K562 (cell line): ENCODE measurements at regions not wholly inside any gene's neighbourhood (a gene's known extent, or its start where the extent isn't known, plus 50 kb on each side); places are given as distances from the start of the nearest gene placed in this dataset.

ENCODE experiments used
- ATAC-seq: fragments of 200-7000 bp; cut with Tn5 transposase; 3 replicates; pipeline ENCODE4 v1.9.1; 2020; ENCODE audit warnings: moderate library complexity
- BruUV-seq: library from RNA; stranded (reverse); fragments of 400-500 nt; replicated peaks from 2 replicates; lab custom pipeline; 2021; lab: Mats Ljungman, UMichigan
- CTCF ChIA-PET: fragments of 300-600 bp; formaldehyde crosslinking; extraction: SDS; loops from one replicate; lab custom pipeline; 2021; ENCODE audit warnings: low intra/inter-chr PET ratio; lab: Yijun Ruan, JAX
- POLR2A ChIA-PET: fragments of 300-600, 350-650 bp; sonication (Branson Sonifier 250); formaldehyde crosslinking; extraction: SDS; loops from one replicate; lab custom pipeline; 2021; ENCODE audit warnings: antibody characterized with exemption, inconsistent platforms; lab: Yijun Ruan, JAX
- DNase-seq, 4 experiments: peaks; one replicate each; pipeline versions ENCODE4 v3.0.0 to v3.0.0-alpha.2; 2011 to 2018; ENCODE audit warnings: low spot score in 3 of 4, mixed read lengths in 3 of 4; ENCODE audit errors: extremely low read depth in 1 of 4
- FAIRE-seq: peaks from 2 replicates; lab custom pipeline; 2011; peaks lifted over from hg19 to GRCh38; lab: Jason Lieb, UNC
- H2AFZ ChIP-seq: 2 replicates; pipeline ENCODE4 v1.6.0; 2011; ENCODE audit warnings: low read depth, low read length, control low read depth, inconsistent platforms
- H3K27ac ChIP-seq: fragments of 200-600 bp; 3 replicates; pipeline ENCODE4 v1.8.0; 2011; ENCODE audit warnings: low read depth, mild to moderate bottlenecking, control low read depth, inconsistent platforms, low read length, moderate library complexity, mixed read lengths; ENCODE audit errors: extremely low read depth
- H3K27me3 ChIP-seq, 2 experiments: fragments of 300-600 bp in 1 of 2; 2 replicates in 1 of 2; 3 replicates in 1 of 2; pipeline versions ENCODE4 v1.6.0 to v1.8.0; 2011; ENCODE audit warnings: inconsistent platforms in 2 of 2, low read length in 2 of 2, mild to moderate bottlenecking in 1 of 2, mixed read lengths in 1 of 2, moderate library complexity in 1 of 2; ENCODE audit not compliant: control insufficient read depth in 2 of 2, insufficient read depth in 2 of 2
- H3K36me3 ChIP-seq: fragments of 300-600 bp; 3 replicates; pipeline ENCODE4 v1.8.0; 2011; ENCODE audit warnings: mild to moderate bottlenecking, low read length, inconsistent platforms; ENCODE audit not compliant: control insufficient read depth, insufficient read depth
- H3K4me1 ChIP-seq, 2 experiments: fragments of 200-600 bp in 1 of 2; replicated peaks in 1 of 2; 2 replicates in 1 of 2; 3 replicates in 1 of 2; pipeline versions ENCODE4 v1.5.1 to v1.8.0; 2011; ENCODE audit warnings: inconsistent platforms in 2 of 2, low read length in 2 of 2, mild to moderate bottlenecking in 1 of 2, mixed read lengths in 1 of 2, moderate library complexity in 1 of 2; ENCODE audit not compliant: control insufficient read depth in 2 of 2, insufficient read depth in 2 of 2
- H3K4me2 ChIP-seq: 2 replicates; pipeline ENCODE4 v1.6.1; 2011; ENCODE audit warnings: low read length, control low read depth, inconsistent platforms, mixed read lengths; ENCODE audit not compliant: insufficient read depth
- H3K4me3 ChIP-seq: fragments of 200-600 bp; sonication (generic), shearing (Covaris generic); 2 replicates; pipeline ENCODE4 v1.5.1; 2016; ENCODE audit warnings: control low read depth, inconsistent platforms
- H3K79me2 ChIP-seq: fragments of 200-600 bp; 3 replicates; pipeline ENCODE4 v1.8.0; 2011; ENCODE audit warnings: low read length, inconsistent platforms; ENCODE audit not compliant: control insufficient read depth, insufficient read depth
- H3K9ac ChIP-seq, 2 experiments: 2 replicates each; pipeline versions ENCODE4 v1.6.0 to v1.6.1; 2011; ENCODE audit warnings: low read depth in 2 of 2, low read length in 2 of 2, control low read depth in 1 of 2, inconsistent platforms in 1 of 2, mild to moderate bottlenecking in 1 of 2, mixed read lengths in 1 of 2; ENCODE audit not compliant: insufficient read depth in 1 of 2
- H3K9me1 ChIP-seq: one replicate; pipeline ENCODE4 v1.6.0; 2011; ENCODE audit warnings: inconsistent platforms, mild to moderate bottlenecking, low read length, moderate library complexity; ENCODE audit not compliant: control insufficient read depth, insufficient read depth
- H3K9me3 ChIP-seq: replicated peaks from 2 replicates; pipeline ENCODE4 v1.5.1; 2011; ENCODE audit warnings: low read depth, low read length, inconsistent platforms; ENCODE audit not compliant: control insufficient read depth, insufficient read depth
- H4K20me1 ChIP-seq: replicated peaks from 2 replicates; pipeline ENCODE4 v1.6.1; 2011; ENCODE audit warnings: low read length, inconsistent platforms, mixed read lengths; ENCODE audit not compliant: control insufficient read depth, insufficient read depth
- ATF7 ChIP-seq: fragments of 450-650 bp; IDR thresholded peaks from 2 replicates; pipeline ENCODE4 v1.7.1; 2014; ENCODE audit warnings: mild to moderate bottlenecking, moderate library complexity
- BHLHE40 ChIP-seq: IDR thresholded peaks from 2 replicates; pipeline ENCODE4 v1.6.1; 2011; ENCODE audit warnings: low read length, improper control_type of control experiment
- CHD2 ChIP-seq: IDR thresholded peaks from 2 replicates; pipeline ENCODE4 v1.6.1; 2011; ENCODE audit warnings: low read depth, low read length
- CREM ChIP-seq: IDR thresholded peaks from 2 replicates; pipeline ENCODE4 v1.6.1; 2014; ENCODE audit warnings: antibody characterized with exemption, low read depth
- CTCFL ChIP-seq: IDR thresholded peaks from 2 replicates; pipeline ENCODE4 v1.6.1; 2011; ENCODE audit warnings: borderline replicate concordance, low read depth, mild to moderate bottlenecking, moderate library complexity, low read length; ENCODE audit not compliant: insufficient read depth, poor library complexity, severe bottlenecking
- FOXA1 ChIP-seq: fragments of 450-650 bp; IDR thresholded peaks from 2 replicates; pipeline ENCODE4 v1.6.1; 2016; ENCODE audit warnings: mild to moderate bottlenecking, borderline replicate concordance
- GTF2A2 ChIP-seq: IDR thresholded peaks from 2 replicates; pipeline ENCODE4 v1.6.1; 2016; ENCODE audit warnings: mild to moderate bottlenecking, missing genetic modification characterization, missing compliant biosample characterization
- KAT8 ChIP-seq: fragments of 450-650 bp; IDR thresholded peaks from 2 replicates; pipeline ENCODE4 v1.6.1; 2016; ENCODE audit warnings: low read depth, mild to moderate bottlenecking
- LCOR ChIP-seq: sonication (generic); formaldehyde crosslinking; IDR thresholded peaks from 2 replicates; pipeline ENCODE4 v1.8.0; 2022; ENCODE audit warnings: mild to moderate bottlenecking, missing genetic modification reagents
- MCM7 ChIP-seq, 2 experiments: fragments of 450-650 bp; IDR thresholded peaks; 2 replicates each; pipeline ENCODE4 v1.6.1; 2016 to 2018
- MLX ChIP-seq, 2 experiments: fragments of 450-650 bp in 1 of 2; sonication (generic) in 1 of 2; formaldehyde crosslinking; conservative IDR thresholded peaks; 2 replicates each; pipeline versions ENCODE4 v1.4.0 to v1.8.1; 2020 to 2022; ENCODE audit warnings: mild to moderate bottlenecking in 1 of 2, missing genetic modification reagents in 1 of 2
- NCOA6 ChIP-seq: fragments of 450-650 bp; IDR thresholded peaks from 2 replicates; pipeline ENCODE4 v1.6.1; 2017; ENCODE audit warnings: mild to moderate bottlenecking
- NR3C1 ChIP-seq: sonication (generic); formaldehyde crosslinking; IDR thresholded peaks from 2 replicates; pipeline ENCODE4 v1.8.1; 2022; ENCODE audit warnings: missing genetic modification reagents
- POLR2H ChIP-seq: IDR thresholded peaks from 2 replicates; pipeline ENCODE4 v1.6.1; 2016; ENCODE audit warnings: missing genetic modification characterization, low read depth, mild to moderate bottlenecking, control low read depth, missing compliant biosample characterization, moderate library complexity
- PTTG1 ChIP-seq: fragments of 450-650 bp; IDR thresholded peaks from 2 replicates; pipeline ENCODE4 v1.6.1; 2016; ENCODE audit warnings: low read depth, mild to moderate bottlenecking, missing genetic modification characterization, missing compliant biosample characterization
- RFX5 ChIP-seq: IDR thresholded peaks from 2 replicates; pipeline ENCODE4 v1.6.1; 2011; ENCODE audit warnings: low read depth, mild to moderate bottlenecking, improper control_type of control experiment, low read length
- SMC3 ChIP-seq: conservative IDR thresholded peaks from 2 replicates; pipeline ENCODE4 v1.6.1; 2011; ENCODE audit warnings: low read depth, low read length, improper control_type of control experiment; ENCODE audit not compliant: insufficient read depth
- SRSF7 ChIP-seq: fragments of 200-400 bp; formaldehyde crosslinking; optimal IDR thresholded peaks from 2 replicates; pipeline ENCODE3; 2017; ENCODE audit warnings: mild to moderate bottlenecking, low read depth, low read length
- TEAD1 ChIP-seq, 2 experiments: fragments of 450-650 bp in 1 of 2; sonication (generic) in 1 of 2; formaldehyde crosslinking; IDR thresholded peaks; 2 replicates each; pipeline versions ENCODE4 v1.4.0 to v1.8.0; 2020 to 2022; ENCODE audit warnings: mild to moderate bottlenecking in 2 of 2, missing genetic modification reagents in 1 of 2
- whole genome bisulfite sequencing: fragments of 100-300 bp; shearing (Covaris generic); methylation state at CpG from one replicate; pipeline ENCODE4 v1.1.6; 2016; ENCODE audit warnings: low coverage, mixed read lengths; ENCODE audit not compliant: insufficient coverage; ENCODE audit errors: missing lambda C conversion rate; 5-methylcytosine and 5-hydroxymethylcytosine counted together
- in situ Hi-C: fragments of 300-500 bp; cut with MboI; formaldehyde crosslinking; loops from 4 replicates; pipeline ENCODE4 v1.15.0; 2018; ENCODE audit warnings: inconsistent platforms, mixed read lengths
- intact Hi-C: fragments of 100-400 bp; cut with micrococcal nuclease; formaldehyde crosslinking; loops from 2 replicates; pipeline ENCODE4 v1.14.2; 2022

- no peaks in the 10 kb centered on the region for H3K79me2 ChIP-seq
- H3K9ac ChIP-seq, result no peak overlapping the region
- H2AFZ ChIP-seq, result no peak overlapping the region
- 0% methylated on average over 1 of the region's 1 CpG for WGBS
- no peak for DNase-seq
- no peak for ATAC-seq
- H3K36me3 ChIP-seq, result no peaks in the 10 kb centered on the region
- ChIA-PET POLR2A (no interaction called here), CTCF (no interaction called here)
- H3K27ac ChIP-seq, result no peak overlapping the region
- BruUV-seq, result no TSS peak
- in situ Hi-C loops (no loop called here), intact Hi-C loops (no loop called here)
- H3K4me3 ChIP-seq, result no peak overlapping the region
- H3K4me1 ChIP-seq, result no peaks in the 10 kb centered on the region
- H3K9me1 ChIP-seq, result no peaks in the 10 kb centered on the region
- no peaks in the 10 kb centered on the region for H3K27me3 ChIP-seq
- H4K20me1 ChIP-seq, result no peaks in the 10 kb centered on the region
- H3K4me2 ChIP-seq, result no peak overlapping the region
- TF ChIP-seq POLR2H (tag), result no peak
- no peak for TF ChIP-seq LCOR
- no peak for TF ChIP-seq ATF7
- no peak for TF ChIP-seq BHLHE40
- no peak for TF ChIP-seq CHD2
- TF ChIP-seq MCM7 (IDR thresholded peaks at IDR 0.05), result no peak
- no peak for TF ChIP-seq SRSF7
- no peak for TF ChIP-seq GTF2A2
- no peak for TF ChIP-seq FOXA1
- TF ChIP-seq PTTG1 (tag), result no peak
- TF ChIP-seq MLX (CRISPR knock-in tag; conservative IDR thresholded peaks at IDR 0.05), result no peak
- no peak for TF ChIP-seq NR3C1 (CRISPR knock-in tag)
- no peak for TF ChIP-seq RFX5
- TF ChIP-seq SMC3, result no peak
- no peak for TF ChIP-seq NCOA6
- TF ChIP-seq CTCFL, result no peak
- no peak for TF ChIP-seq KAT8
- TF ChIP-seq TEAD1 (CRISPR knock-in tag; IDR thresholded peaks at IDR 0.05), result no peak
- TF ChIP-seq CREM, result no peak
- no peak for FAIRE-seq
- H3K9me3 ChIP-seq, result peaks cover 2% of the 10 kb centered on the region; the same call in 1 of the 2 replicates
These were observed 1047.6 kb downstream of the CDH9 start for GRCh38 chr5:25990771-25991170.
